ENCODE measurements at regions not wholly inside any gene's neighbourhood (a gene's known extent, or its start where the extent isn't known, plus 50 kb on each side); places are given as distances from the start of the nearest gene placed in this dataset.

DNA sequence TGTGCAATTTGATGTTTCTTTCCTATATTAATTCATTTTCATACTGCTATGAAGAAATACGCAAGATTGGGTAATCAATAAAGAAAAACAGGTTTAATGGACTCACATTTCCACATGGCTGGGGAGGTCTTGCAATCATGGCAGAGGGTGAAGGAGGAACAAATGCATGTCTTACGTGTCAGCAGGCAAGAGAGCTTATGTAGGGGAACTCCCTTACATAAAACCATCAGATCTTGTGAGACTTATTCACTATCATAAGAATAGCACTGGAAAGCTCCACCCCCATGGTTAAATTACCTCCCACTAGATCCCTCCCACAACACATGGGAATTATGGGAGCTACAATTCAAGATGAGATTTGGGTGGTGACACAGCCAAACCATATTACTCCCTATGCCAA, 418.9 kb upstream of the MAF start:
- H3K36me3 ChIP-seq = no peaks in the 10 kb centered on the region
- TF ChIP-seq POLR2AphosphoS5 (IDR thresholded peaks at IDR 0.05) (no peak), POLR2A (IDR thresholded peaks at IDR 0.05; ENCODE audit: low read depth) (no peak), EP300 (IDR thresholded peaks at IDR 0.05) (no peak)
- TF ChIP-seq, protein P1, sequence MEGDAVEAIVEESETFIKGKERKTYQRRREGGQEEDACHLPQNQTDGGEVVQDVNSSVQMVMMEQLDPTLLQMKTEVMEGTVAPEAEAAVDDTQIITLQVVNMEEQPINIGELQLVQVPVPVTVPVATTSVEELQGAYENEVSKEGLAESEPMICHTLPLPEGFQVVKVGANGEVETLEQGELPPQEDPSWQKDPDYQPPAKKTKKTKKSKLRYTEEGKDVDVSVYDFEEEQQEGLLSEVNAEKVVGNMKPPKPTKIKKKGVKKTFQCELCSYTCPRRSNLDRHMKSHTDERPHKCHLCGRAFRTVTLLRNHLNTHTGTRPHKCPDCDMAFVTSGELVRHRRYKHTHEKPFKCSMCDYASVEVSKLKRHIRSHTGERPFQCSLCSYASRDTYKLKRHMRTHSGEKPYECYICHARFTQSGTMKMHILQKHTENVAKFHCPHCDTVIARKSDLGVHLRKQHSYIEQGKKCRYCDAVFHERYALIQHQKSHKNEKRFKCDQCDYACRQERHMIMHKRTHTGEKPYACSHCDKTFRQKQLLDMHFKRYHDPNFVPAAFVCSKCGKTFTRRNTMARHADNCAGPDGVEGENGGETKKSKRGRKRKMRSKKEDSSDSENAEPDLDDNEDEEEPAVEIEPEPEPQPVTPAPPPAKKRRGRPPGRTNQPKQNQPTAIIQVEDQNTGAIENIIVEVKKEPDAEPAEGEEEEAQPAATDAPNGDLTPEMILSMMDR (IDR thresholded peaks at IDR 0.05) = no peak
- no peaks in the 10 kb centered on the region for H3K27me3 ChIP-seq
- H3K4me1 ChIP-seq = no peaks in the 10 kb centered on the region
- no peaks in the 10 kb centered on the region for H3K9me3 ChIP-seq
- WGBS = 73% methylated on average over 2 of the region's 2 CpGs
- H3K4me3 ChIP-seq = no peak overlapping the region
- no peak overlapping the region for H3K27ac ChIP-seq (replicated peaks in 1 of 4)
- intact Hi-C loops (cut with DNase I) = no loop called here
- DNase-seq (ENCODE audit: extremely low spot score) = no peak

DNA sequence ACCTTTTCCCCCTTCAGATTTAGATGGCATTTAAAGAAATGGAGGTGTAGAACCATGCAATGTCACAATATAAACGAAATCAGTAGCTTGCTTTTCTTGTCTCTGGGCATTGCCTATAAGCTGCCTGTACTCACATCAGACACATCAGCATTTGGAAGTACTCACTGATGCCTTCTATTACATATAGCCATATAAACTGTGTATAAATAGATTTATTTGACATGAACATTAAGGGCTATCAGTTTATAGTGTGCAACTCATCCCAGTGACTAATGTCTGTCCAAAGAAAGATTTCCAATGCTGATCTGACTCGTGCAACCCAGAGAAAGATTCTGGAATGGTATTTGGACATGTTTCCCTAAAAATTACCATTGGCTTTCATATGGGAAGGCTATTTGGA, 417.9 kb upstream of the MAF start:
- WGBS = 73% methylated on average over 2 of the region's 2 CpGs
- no peak for TF ChIP-seq POLR2A (IDR thresholded peaks at IDR 0.05; ENCODE audit: low read depth)
- TF ChIP-seq, protein P1 (IDR thresholded peaks at IDR 0.05) = no peak
- no peak for TF ChIP-seq POLR2AphosphoS5 (IDR thresholded peaks at IDR 0.05)
- TF ChIP-seq EP300 (IDR thresholded peaks at IDR 0.05) = no peak
- intact Hi-C loops (cut with DNase I) = no loop called here

DNA sequence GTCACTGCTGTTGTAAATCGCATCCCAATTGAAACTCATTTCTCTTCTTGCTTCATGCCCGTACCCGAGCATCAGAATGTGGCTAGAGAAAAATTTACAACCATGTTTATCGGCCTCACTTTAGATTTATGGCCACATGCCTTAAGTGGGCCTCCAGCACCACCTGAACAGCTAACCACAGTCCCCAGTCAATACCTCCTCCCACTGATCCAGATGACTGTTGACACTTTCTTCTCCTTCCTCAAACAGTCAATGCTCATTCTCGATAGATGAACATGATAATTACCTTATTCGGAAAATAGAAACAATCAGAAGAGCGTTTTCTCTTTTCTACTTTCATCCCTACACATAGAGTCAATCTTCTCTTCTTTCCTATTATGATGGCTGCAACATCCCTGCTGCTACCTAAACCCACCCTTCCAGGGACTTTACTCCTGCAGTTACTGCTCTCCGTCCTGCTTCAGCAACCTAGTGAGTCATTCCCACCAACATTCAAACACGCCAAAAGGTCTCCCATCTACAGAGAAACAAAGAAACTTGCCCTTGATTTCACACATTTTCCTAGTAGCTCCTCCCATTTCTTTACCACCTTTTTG, 416.3 kb upstream of the MAF start:
- H3K4me3 ChIP-seq = no peak overlapping the region
- H3K36me3 ChIP-seq = no peaks in the 10 kb centered on the region
- no peaks in the 10 kb centered on the region for H3K9me3 ChIP-seq
- H3K4me1 ChIP-seq = no peaks in the 10 kb centered on the region
- no peaks in the 10 kb centered on the region for H3K27me3 ChIP-seq
- 87% methylated on average over 9 of the region's 9 CpGs for WGBS
- intact Hi-C loops (cut with DNase I) = no loop called here
- no peak for DNase-seq (ENCODE audit: extremely low spot score)
- TF ChIP-seq EP300 (IDR thresholded peaks at IDR 0.05) (no peak), POLR2AphosphoS5 (IDR thresholded peaks at IDR 0.05) (no peak), POLR2A (IDR thresholded peaks at IDR 0.05; ENCODE audit: low read depth) (no peak)
- TF ChIP-seq, protein P1 (IDR thresholded peaks at IDR 0.05) = no peak
- no peak overlapping the region for H3K27ac ChIP-seq (replicated peaks in 1 of 4)

More for the DNA sequence above, 417.9 kb upstream of the MAF start:
- Histone ChIP-seq H3K4me3 (no peak overlapping the region), H3K9me3 (no peaks in the 10 kb centered on the region), H3K27me3 (no peaks in the 10 kb centered on the region), H3K27ac (replicated peaks in 1 of 4) (no peak overlapping the region), H3K36me3 (no peaks in the 10 kb centered on the region), H3K4me1 (no peaks in the 10 kb centered on the region)
- DNase-seq (ENCODE audit: extremely low spot score) = no peak

DNA sequence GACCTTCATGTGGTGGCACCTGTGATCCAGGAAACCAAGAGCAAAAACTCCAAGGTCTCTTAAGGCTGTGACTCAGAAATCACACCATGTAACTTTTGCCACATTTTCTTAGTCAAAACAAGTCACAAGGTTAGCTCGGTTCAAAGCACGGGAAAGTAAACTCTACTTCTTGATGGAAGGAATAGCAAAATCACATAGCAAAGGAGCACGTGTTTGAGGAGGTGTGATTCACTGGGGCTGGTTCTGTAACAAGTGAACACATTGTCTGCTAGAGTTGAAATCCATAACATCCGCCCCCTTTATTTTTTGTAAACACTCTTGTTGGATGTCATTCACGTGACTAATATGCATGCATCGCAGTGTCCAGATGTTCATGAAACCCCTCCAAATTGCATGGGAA, 415.0 kb upstream of the MAF start:
- Histone ChIP-seq H3K27me3 (no peaks in the 10 kb centered on the region), H3K4me3 (no peak overlapping the region), H3K4me1 (no peaks in the 10 kb centered on the region), H3K36me3 (no peaks in the 10 kb centered on the region), H3K9me3 (no peaks in the 10 kb centered on the region), H3K27ac (replicated peaks in 1 of 4) (no peak overlapping the region)
- 79% methylated on average over 6 of the region's 6 CpGs for WGBS
- TF ChIP-seq POLR2AphosphoS5 (IDR thresholded peaks at IDR 0.05) (no peak), POLR2A (IDR thresholded peaks at IDR 0.05; ENCODE audit: low read depth) (no peak), EP300 (IDR thresholded peaks at IDR 0.05) (no peak)
- TF ChIP-seq, protein P1 (IDR thresholded peaks at IDR 0.05) = no peak
- DNase-seq (ENCODE audit: extremely low spot score) = no peak
- intact Hi-C loops (cut with DNase I) = no loop called here

All from esophagus muscularis mucosa (tissue), 4 donors.